NCI-H2227 treated with DMSO at 0.1 percent for 48 hours (cell line): ENCODE measurements at regions not wholly inside any gene's neighbourhood (a gene's known extent, or its start where the extent isn't known, plus 50 kb on each side); places are given as distances from the start of the nearest gene placed in this dataset.

Source experiments
- DNase-seq: peaks from one replicate; lab custom pipeline; 2025; lab: John Stamatoyannopoulos, UW

GRCh38 chr2:12286347-12286746, 430.4 kb upstream of the TRIB2 start:
- no peak for DNase-seq

GRCh38 chr2:12287220-12287751, 429.4 kb upstream of the TRIB2 start:
- no peak for DNase-seq

GRCh38 chr2:12288048-12288447, 428.7 kb upstream of the TRIB2 start:
- DNase-seq = no peak

GRCh38 chr2:12289120-12289802, 427.5 kb upstream of the TRIB2 start:
- no peak for DNase-seq

- no peak for DNase-seq
These were observed 425.4 kb upstream of the TRIB2 start for GRCh38 chr2:12291303-12291702.

GRCh38 chr2:12293874-12294273, 422.9 kb upstream of the TRIB2 start:
- DNase-seq = no peak

GRCh38 chr2:12295856-12296519, 420.7 kb upstream of the TRIB2 start:
- DNase-seq = no peak

GRCh38 chr2:12296915-12297314, 419.8 kb upstream of the TRIB2 start:
- no peak for DNase-seq

GRCh38 chr2:12298352-12298751, 418.4 kb upstream of the TRIB2 start:
- no peak for DNase-seq

GRCh38 chr2:12299431-12299830, 417.3 kb upstream of the TRIB2 start:
- no peak for DNase-seq

GRCh38 chr2:12300019-12300602, 416.6 kb upstream of the TRIB2 start:
- DNase-seq = no peak

- no peak for DNase-seq
These were observed 415.8 kb upstream of the TRIB2 start for GRCh38 chr2:12300927-12301326.

GRCh38 chr2:12302140-12302539, 414.6 kb upstream of the TRIB2 start:
- no peak for DNase-seq

GRCh38 chr2:12302691-12303090, 414.0 kb upstream of the TRIB2 start:
- DNase-seq = no peak

- DNase-seq = no peak
These were observed 413.3 kb upstream of the TRIB2 start for GRCh38 chr2:12303181-12304030.

- DNase-seq = no peak
These were observed 412.1 kb upstream of the TRIB2 start for GRCh38 chr2:12304564-12305171.

GRCh38 chr2:12305931-12306330, 410.8 kb upstream of the TRIB2 start:
- DNase-seq = no peak

- DNase-seq = no peak
These were observed 406.3 kb upstream of the TRIB2 start for GRCh38 chr2:12310399-12310798.

- DNase-seq = no peak
These were observed 403.1 kb upstream of the TRIB2 start for GRCh38 chr2:12313445-12314126.

GRCh38 chr2:12314127-12314760, 402.5 kb upstream of the TRIB2 start:
- no peak for DNase-seq

- DNase-seq = no peak
These were observed 401.5 kb upstream of the TRIB2 start for GRCh38 chr2:12315224-12315623.
